Stimulated activated CD8-positive, alpha-beta memory T cell treated with anti-CD3 and anti-CD28 coated beads, Interleukin-7, amount 100 ng/mL, for 4 hours (primary cell): ENCODE measurements at regions not wholly inside any gene's neighbourhood (a gene's known extent, or its start where the extent isn't known, plus 50 kb on each side); places are given as distances from the start of the nearest gene placed in this dataset.

Experiments
- DNase-seq, 2 donors: peaks; one replicate each; pipeline ENCODE4 v3.0.0-alpha.2; 2020; ENCODE audit warnings: low read depth in 2 of 2

- DNase-seq, result no peak
Observed at GRCh38 chr1:228975238-228975907, 240.1 kb downstream of the RHOU start.

GRCh38 chr1:228976316-228976715, 241.0 kb downstream of the RHOU start:
- no peak for DNase-seq

- DNase-seq, result no peak
Observed at GRCh38 chr1:228977307-228977706, 242.0 kb downstream of the RHOU start.

- no peak for DNase-seq
Observed at GRCh38 chr1:228977741-228978140, 242.5 kb downstream of the RHOU start.

GRCh38 chr1:228978484-228979324, 243.4 kb downstream of the RHOU start:
- no peak for DNase-seq

- no peak for DNase-seq
Observed at GRCh38 chr1:228979325-228979699, 244.0 kb downstream of the RHOU start.

GRCh38 chr1:228979774-228980173, 244.5 kb downstream of the RHOU start:
- DNase-seq, result no peak

GRCh38 chr1:228980232-228980937, 245.1 kb downstream of the RHOU start:
- DNase-seq, result no peak

- no peak for DNase-seq
Observed at GRCh38 chr1:228982637-228983036, 247.4 kb downstream of the RHOU start.

GRCh38 chr1:228983231-228983660, 248.0 kb downstream of the RHOU start:
- no peak for DNase-seq

GRCh38 chr1:228983661-228984060, 248.4 kb downstream of the RHOU start:
- no peak for DNase-seq

GRCh38 chr1:228984107-228984506, 248.8 kb downstream of the RHOU start:
- DNase-seq, result no peak

- no peak for DNase-seq
Observed at GRCh38 chr1:228984646-228985631, 249.7 kb downstream of the RHOU start.

GRCh38 chr1:228985661-228986060, 250.4 kb downstream of the RHOU start:
- no peak for DNase-seq

GRCh38 chr1:228986093-228986904, 251.0 kb downstream of the RHOU start:
- no peak for DNase-seq

- no peak for DNase-seq
Observed at GRCh38 chr1:228987286-228987685, 252.0 kb downstream of the RHOU start.

- no peak for DNase-seq
Observed at GRCh38 chr1:228987736-228988506, 252.6 kb downstream of the RHOU start.

GRCh38 chr1:228988664-228989063, 253.4 kb downstream of the RHOU start:
- DNase-seq, result no peak

- no peak for DNase-seq
Observed at GRCh38 chr1:228989176-228989575, 253.9 kb downstream of the RHOU start.

- DNase-seq, result no peak
Observed at GRCh38 chr1:228989676-228989991, 254.4 kb downstream of the RHOU start.
